Epithelial cell of prostate (primary cell): ENCODE measurements at regions not wholly inside any gene's neighbourhood (a gene's known extent, or its start where the extent isn't known, plus 50 kb on each side); places are given as distances from the start of the nearest gene placed in this dataset.

ENCODE experiments used
- DNase-seq: peaks from one replicate; pipeline ENCODE4 v3.0.0-alpha.2; 2011; ENCODE audit warnings: low read depth, low spot score
- H3K27ac ChIP-seq: fragments of 450-650 bp; 2 replicates; pipeline ENCODE4 v1.5.1; 2017; ENCODE audit warnings: mild to moderate bottlenecking

GRCh38 chrX:17932781-17933180, 71.7 kb upstream of the RAI2 start:
- no peak overlapping the region for H3K27ac ChIP-seq
- DNase-seq = no peak

- no peak for DNase-seq
- no peak overlapping the region for H3K27ac ChIP-seq
These were observed 70.8 kb upstream of the RAI2 start for GRCh38 chrX:17931855-17932254.

GRCh38 chrX:17930850-17931249, 69.8 kb upstream of the RAI2 start:
- DNase-seq = no peak
- no peak overlapping the region for H3K27ac ChIP-seq

- no peak for DNase-seq
- no peak overlapping the region for H3K27ac ChIP-seq
These were observed 62.4 kb upstream of the RAI2 start for GRCh38 chrX:17923546-17923945.

GRCh38 chrX:17922303-17922702, 61.2 kb upstream of the RAI2 start:
- no peak overlapping the region for H3K27ac ChIP-seq
- DNase-seq = no peak

GRCh38 chrX:17919896-17920446, 58.9 kb upstream of the RAI2 start:
- DNase-seq = no peak
- H3K27ac ChIP-seq = no peak overlapping the region

- no peak for DNase-seq
These were observed 57.0 kb upstream of the RAI2 start for GRCh38 chrX:17917945-17918577.

GRCh38 chrX:17913801-17914200, 52.7 kb upstream of the RAI2 start:
- H3K27ac ChIP-seq = no peak overlapping the region
- no peak for DNase-seq

More at GRCh38 chrX:17917945-17918577, 57.0 kb upstream of the RAI2 start:
- H3K27ac ChIP-seq = no peak overlapping the region
